Inflammatory macrophage treated with lipopolysaccharide for 4 hours (primary cell): ENCODE measurements at regions not wholly inside any gene's neighbourhood (a gene's known extent, or its start where the extent isn't known, plus 50 kb on each side); places are given as distances from the start of the nearest gene placed in this dataset.

Source experiments
- DNase-seq: peaks from one replicate; pipeline ENCODE4 v3.0.0-alpha.2; 2020

DNA sequence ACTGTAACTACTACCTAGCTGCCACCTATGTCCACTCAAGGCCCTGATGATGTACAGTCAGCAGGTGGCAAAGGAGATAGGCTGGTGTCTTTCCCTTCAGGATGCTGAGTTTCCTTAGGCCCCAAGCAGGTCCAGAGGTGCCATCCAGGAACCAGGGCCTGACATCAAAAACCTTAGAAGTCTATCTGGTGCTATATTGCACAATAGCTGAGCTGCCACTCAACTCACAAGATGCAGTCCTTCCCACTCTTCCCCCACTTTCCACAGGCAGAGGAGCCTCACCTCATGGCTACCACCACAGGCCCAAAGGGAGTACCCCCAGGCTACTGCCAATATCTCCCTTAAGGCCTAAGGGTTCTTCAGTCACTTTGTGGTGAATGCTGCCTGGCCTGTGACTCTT is 83.9 kb upstream of the ZNF827 start:
- DNase-seq = no peak

GRCh38 chr4:146018247-146018646 is 79.6 kb upstream of the ZNF827 start:
- no peak for DNase-seq

DNA sequence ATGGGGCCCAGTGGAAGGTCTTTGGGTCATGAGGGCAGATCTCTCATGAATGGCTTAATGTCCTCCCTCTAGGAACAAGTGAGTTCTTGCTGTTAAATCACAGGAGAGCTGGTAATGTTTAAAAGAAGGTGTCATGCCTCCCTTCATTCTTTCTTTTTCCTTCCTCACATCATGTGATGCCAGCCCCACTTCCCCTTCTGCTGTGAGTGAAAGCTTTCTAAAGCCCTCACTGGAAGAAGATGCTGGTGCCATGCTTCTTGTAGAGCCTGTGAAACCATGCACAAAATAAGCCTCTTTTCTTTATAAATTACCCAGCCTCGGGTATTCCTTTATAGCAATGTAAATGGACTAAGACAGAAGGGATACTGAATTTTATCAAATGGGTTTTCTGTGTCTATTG is 66.1 kb upstream of the ZNF827 start:
- no peak for DNase-seq

DNA sequence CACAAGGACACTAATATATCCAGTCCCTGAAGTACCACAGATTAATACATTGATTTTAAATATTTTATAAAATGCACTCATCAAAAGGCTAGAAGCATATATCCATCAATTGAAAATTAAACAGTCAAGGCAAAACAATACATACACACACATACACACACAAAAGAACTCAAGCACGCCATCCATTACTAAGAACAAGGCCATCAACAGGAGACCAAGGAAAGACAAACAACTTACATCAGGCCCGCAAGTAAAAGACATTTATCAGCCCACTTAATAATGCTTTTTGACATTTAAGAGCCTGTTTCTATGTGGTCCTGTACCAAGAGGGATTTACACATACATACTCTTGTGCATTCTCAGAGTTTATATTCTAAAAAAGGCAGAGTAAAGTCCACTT is 50.0 kb upstream of the ZNF827 start:
- no peak for DNase-seq
